Right lobe of liver (tissue), 6 donors: ENCODE measurements at regions not wholly inside any gene's neighbourhood (a gene's known extent, or its start where the extent isn't known, plus 50 kb on each side); places are given as distances from the start of the nearest gene placed in this dataset.

Source experiments
- ATAC-seq, 4 donors: fragments of 200-7000 bp; cut with Tn5 transposase; one replicate each; pipeline ENCODE4 v1.9.1; 2020; ENCODE audit warnings: mild to moderate bottlenecking in 4 of 4, moderate library complexity in 4 of 4
- DNase-seq, 3 donors: peaks; one replicate each; pipeline ENCODE4 v3.0.0-alpha.2; 2020
- H3K27ac ChIP-seq, 3 donors: fragments of 200-600 bp; one replicate each; pipeline ENCODE4 v1.8.0; 2022
- H3K27me3 ChIP-seq, 2 donors: fragments of 200-600 bp; one replicate each; pipeline ENCODE4 v1.8.0; 2022
- H3K36me3 ChIP-seq, 4 donors: fragments of 200-600 bp; sonication (generic) in 1 of 4; one replicate each; pipeline versions ENCODE4 v1.5.1 to v1.8.0; 2017 to 2022; ENCODE audit warnings: control low read depth in 1 of 4
- H3K4me1 ChIP-seq, 4 donors: fragments of 200-600 bp; sonication (generic) in 1 of 4; one replicate each; pipeline versions ENCODE4 v1.5.1 to v1.8.0; 2017 to 2022; ENCODE audit warnings: control low read depth in 1 of 4
- H3K4me3 ChIP-seq, 3 donors: fragments of 200-600 bp; one replicate each; pipeline ENCODE4 v1.8.0; 2022
- H3K9me3 ChIP-seq, 4 donors: fragments of 200-600 bp; sonication (generic) in 1 of 4; one replicate each; pipeline versions ENCODE4 v1.5.1 to v1.8.0; 2017 to 2022; ENCODE audit warnings: control low read depth in 1 of 4
- POLR2A ChIP-seq: fragments of 450-650 bp; IDR thresholded peaks from one replicate; pipeline ENCODE4 v1.6.1; 2017; ENCODE audit warnings: antibody characterized with exemption, mild to moderate bottlenecking
- WGBS: methylation state at CpG from one replicate; pipeline ENCODE4 v1.1.6; 2018; ENCODE audit warnings: low coverage, low lambda C conversion rate; ENCODE audit not compliant: insufficient coverage; ENCODE audit errors: missing lambda C conversion rate; 5-methylcytosine and 5-hydroxymethylcytosine counted together
- intact Hi-C, 2 donors: fragments of 100-400 bp; cut with DNase I; formaldehyde crosslinking; loops; one replicate each; pipeline versions ENCODE4 v1.11.2 to v1.14.1; 2022
- TF ChIP-seq, protein P1 (sequence below), 4 donors: fragments of 200-600 bp in 3 of 4; fragments of 450-650 bp in 1 of 4; IDR thresholded peaks; one replicate each; pipeline versions ENCODE4 v1.5.1 to v1.8.0; 2016 to 2022; ENCODE audit warnings: antibody characterized with exemption in 4 of 4, mild to moderate bottlenecking in 2 of 4
- donor health status: DM: no; HTN: yes; CAD: no.
- donor health status: DM: no; HTN: no; CAD: no.
- donor health status: DM: no; HTN: no; CAD: no.
- donor health status: DM: no; HTN: yes; CAD: no.
- donor health status: DM: no; HTN: yes; CAD: no.

DNA sequence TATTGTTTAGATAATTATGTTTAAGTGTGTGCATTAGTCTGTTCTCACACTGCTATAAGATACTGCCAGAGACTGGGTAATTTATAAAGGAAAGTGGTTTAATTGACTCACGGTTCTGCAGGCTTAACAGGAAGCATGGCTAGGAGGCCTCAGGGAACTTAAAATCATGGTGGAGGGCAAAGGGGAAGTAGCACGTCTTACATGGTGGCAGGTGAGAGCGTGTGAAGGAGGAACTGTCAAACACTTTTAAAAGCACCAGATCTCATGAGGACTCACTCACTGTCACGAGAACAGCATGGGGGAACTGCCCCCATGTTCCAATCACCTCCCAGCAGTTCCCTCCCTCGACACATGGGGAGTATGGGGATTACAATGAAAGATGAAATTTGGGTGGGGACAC lies 203.5 kb upstream of the GOT2 start:
- ATAC-seq (no peak), DNase-seq (no peak)
- Histone ChIP-seq H3K4me3 (no peak overlapping the region), H3K36me3 (no peaks in the 10 kb centered on the region), H3K4me1 (no peaks in the 10 kb centered on the region), H3K27me3 (no peaks in the 10 kb centered on the region), H3K9me3 (no peaks in the 10 kb centered on the region), H3K27ac (no peak overlapping the region)
- TF ChIP-seq, protein P1, sequence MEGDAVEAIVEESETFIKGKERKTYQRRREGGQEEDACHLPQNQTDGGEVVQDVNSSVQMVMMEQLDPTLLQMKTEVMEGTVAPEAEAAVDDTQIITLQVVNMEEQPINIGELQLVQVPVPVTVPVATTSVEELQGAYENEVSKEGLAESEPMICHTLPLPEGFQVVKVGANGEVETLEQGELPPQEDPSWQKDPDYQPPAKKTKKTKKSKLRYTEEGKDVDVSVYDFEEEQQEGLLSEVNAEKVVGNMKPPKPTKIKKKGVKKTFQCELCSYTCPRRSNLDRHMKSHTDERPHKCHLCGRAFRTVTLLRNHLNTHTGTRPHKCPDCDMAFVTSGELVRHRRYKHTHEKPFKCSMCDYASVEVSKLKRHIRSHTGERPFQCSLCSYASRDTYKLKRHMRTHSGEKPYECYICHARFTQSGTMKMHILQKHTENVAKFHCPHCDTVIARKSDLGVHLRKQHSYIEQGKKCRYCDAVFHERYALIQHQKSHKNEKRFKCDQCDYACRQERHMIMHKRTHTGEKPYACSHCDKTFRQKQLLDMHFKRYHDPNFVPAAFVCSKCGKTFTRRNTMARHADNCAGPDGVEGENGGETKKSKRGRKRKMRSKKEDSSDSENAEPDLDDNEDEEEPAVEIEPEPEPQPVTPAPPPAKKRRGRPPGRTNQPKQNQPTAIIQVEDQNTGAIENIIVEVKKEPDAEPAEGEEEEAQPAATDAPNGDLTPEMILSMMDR (IDR thresholded peaks at IDR 0.05), result no peak
- TF ChIP-seq POLR2A, result no peak
- intact Hi-C loops, result no loop called here
- WGBS, result 58% methylated on average over 4 of the region's 5 CpGs

DNA sequence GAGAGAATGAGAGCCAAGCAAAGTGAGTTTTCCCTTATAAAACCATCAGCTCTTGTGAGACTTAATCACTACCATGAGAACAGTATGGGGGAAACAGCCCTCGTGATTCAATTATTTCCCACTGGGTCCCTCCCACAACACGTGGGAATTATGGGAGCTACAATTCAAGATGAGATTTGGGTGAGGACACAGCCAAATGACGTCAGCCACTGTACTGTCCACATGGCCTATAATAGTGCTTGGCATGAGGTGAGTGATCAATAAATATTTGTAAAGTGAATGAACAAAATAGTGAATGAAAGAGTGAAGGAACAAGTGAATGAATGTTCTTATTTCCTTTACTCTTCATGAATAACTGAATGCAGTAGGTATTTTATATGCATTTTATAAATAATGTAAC lies 199.1 kb upstream of the GOT2 start:
- DNase-seq (no peak), ATAC-seq (no peak)
- Histone ChIP-seq H3K4me1 (no peaks in the 10 kb centered on the region), H3K27ac (no peak overlapping the region), H3K9me3 (no peaks in the 10 kb centered on the region), H3K27me3 (no peaks in the 10 kb centered on the region), H3K36me3 (no peaks in the 10 kb centered on the region), H3K4me3 (no peak overlapping the region)
- WGBS, result 60% methylated on average over 3 of the region's 3 CpGs
- intact Hi-C loops, result no loop called here
- TF ChIP-seq POLR2A, result no peak
- TF ChIP-seq, protein P1 (IDR thresholded peaks at IDR 0.05), result no peak

DNA sequence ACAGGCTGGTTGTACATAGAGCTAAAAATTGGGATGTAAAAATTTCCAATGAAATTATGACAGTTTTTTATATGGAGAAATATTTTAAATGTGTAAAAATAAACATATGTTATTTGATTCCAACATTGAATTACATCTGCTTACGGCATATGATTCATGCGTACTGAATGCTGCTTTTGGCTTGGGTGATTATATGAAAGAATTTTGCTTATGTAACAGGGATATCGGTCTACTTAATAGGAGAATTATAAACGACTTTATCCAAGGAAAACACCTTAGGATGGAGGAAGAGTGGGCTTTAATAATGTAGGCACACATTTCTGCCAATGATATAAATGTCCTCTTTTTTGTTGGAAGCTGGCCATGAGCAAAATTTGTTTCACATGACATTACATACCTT lies 197.3 kb upstream of the GOT2 start:
- ATAC-seq (no peak), DNase-seq (no peak)
- Histone ChIP-seq H3K36me3 (no peaks in the 10 kb centered on the region), H3K27ac (no peak overlapping the region), H3K27me3 (no peaks in the 10 kb centered on the region), H3K4me1 (no peaks in the 10 kb centered on the region), H3K4me3 (no peak overlapping the region), H3K9me3 (no peaks in the 10 kb centered on the region)
- intact Hi-C loops, result no loop called here
- 67% methylated on average over 4 of the region's 4 CpGs for WGBS
- TF ChIP-seq, protein P1 (IDR thresholded peaks at IDR 0.05), result no peak
- TF ChIP-seq POLR2A, result no peak

DNA sequence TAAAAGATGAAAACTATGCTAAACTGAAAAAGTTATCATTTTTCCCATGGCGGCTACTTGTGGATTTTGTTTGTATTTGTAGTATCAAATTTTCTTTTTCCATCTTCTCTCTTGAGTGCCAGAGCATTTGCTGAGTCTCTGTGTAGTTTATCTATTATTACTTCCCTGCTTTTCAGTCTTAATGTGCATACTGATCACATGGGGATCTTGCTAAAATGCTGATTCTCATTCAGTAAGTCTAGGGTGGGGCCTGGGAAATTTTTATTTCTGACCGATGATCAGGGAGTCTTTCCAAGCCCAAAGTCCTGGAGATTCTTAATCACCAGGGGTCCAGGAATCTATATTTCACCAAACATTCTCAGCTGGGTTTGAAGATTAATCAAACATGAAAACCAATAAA lies 189.0 kb upstream of the GOT2 start:
- ATAC-seq (no peak), DNase-seq (no peak)
- H3K4me1 ChIP-seq, result no peaks in the 10 kb centered on the region
- H3K9me3 ChIP-seq, result no peaks in the 10 kb centered on the region
- H3K27me3 ChIP-seq, result no peaks in the 10 kb centered on the region
- no peak overlapping the region for H3K27ac ChIP-seq
- no peaks in the 10 kb centered on the region for H3K36me3 ChIP-seq
- TF ChIP-seq, protein P1 (IDR thresholded peaks at IDR 0.05), result no peak
- TF ChIP-seq POLR2A, result no peak
- intact Hi-C loops, result no loop called here
- 84% methylated on average over 2 of the region's 2 CpGs for WGBS
- no peak overlapping the region for H3K4me3 ChIP-seq

DNA sequence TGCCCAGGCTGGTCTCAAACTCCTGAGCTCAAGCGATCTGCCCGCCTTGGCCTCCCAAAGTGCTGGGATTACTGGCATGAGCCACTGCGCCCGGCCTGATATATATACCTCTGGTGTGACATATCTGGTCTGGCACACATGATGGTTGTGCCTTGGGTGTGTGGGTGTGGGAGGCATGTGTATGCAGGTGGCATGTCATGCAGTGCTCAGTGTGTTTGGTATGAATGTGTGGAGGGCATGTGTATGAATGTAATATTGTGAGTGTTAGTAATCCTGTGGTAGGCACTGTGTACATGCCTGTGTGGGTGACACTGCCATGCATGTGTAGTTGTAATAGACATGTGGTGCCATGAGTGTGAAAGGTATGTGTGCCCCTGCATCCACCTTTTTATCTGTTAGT lies 179.3 kb upstream of the GOT2 start:
- no peaks in the 10 kb centered on the region for H3K36me3 ChIP-seq
- no peak overlapping the region for H3K27ac ChIP-seq
- no peaks in the 10 kb centered on the region for H3K27me3 ChIP-seq
- intact Hi-C loops, result no loop called here
- no peaks in the 10 kb centered on the region for H3K9me3 ChIP-seq
- no peaks in the 10 kb centered on the region for H3K4me1 ChIP-seq
- DNase-seq (no peak), ATAC-seq (no peak)
- TF ChIP-seq, protein P1 (IDR thresholded peaks at IDR 0.05), result no peak
- no peak for TF ChIP-seq POLR2A
- no peak overlapping the region for H3K4me3 ChIP-seq
- WGBS, result no CpG with 5 or more reads among the region's 4 CpGs
